Tibial nerve (tissue), 4 donors: ENCODE measurements at regions not wholly inside any gene's neighbourhood (a gene's known extent, or its start where the extent isn't known, plus 50 kb on each side); places are given as distances from the start of the nearest gene placed in this dataset.

Source experiments
- EP300 ChIP-seq, 2 donors: sonication (generic); formaldehyde crosslinking; IDR thresholded peaks; one replicate each; pipeline ENCODE4 v1.6.1; 2017; ENCODE audit warnings: antibody characterized with exemption in 2 of 2, mild to moderate bottlenecking in 1 of 2
- POLR2A ChIP-seq, 2 donors: fragments of 450-650 bp; IDR thresholded peaks; one replicate each; pipeline ENCODE4 v1.6.1; 2017; ENCODE audit warnings: antibody characterized with exemption in 2 of 2, mild to moderate bottlenecking in 2 of 2, moderate library complexity in 2 of 2
- TF ChIP-seq, protein P1 (sequence below), 5 experiments: fragments of 200-600 bp in 3 of 5; fragments of 450-650 bp in 2 of 5; sonication (generic) in 3 of 5; IDR thresholded peaks; one replicate each; pipeline ENCODE4 v1.5.1; 2016 to 2019; ENCODE audit warnings: antibody characterized with exemption in 5 of 5, mild to moderate bottlenecking in 3 of 5, moderate library complexity in 2 of 5

DNA sequence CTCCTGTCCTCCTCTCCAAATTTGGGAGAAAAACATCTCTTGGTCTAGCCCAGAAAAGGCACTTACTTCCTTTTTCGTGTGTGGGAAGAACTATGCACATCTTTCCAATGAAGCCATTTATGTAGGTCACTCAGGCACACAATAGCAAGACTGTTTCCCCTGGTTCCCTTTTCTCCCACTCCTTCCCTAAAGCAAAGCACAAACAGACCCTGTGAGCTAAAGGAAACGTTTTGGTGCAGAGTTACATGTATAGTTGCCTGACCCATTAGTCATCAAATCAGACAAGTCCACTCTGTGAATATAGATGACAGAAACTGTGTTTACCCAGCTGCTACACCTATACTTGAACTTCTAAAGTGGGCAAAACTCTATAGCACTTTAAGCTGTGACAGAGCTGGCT, 474.6 kb downstream of the COL12A1 start:
- TF ChIP-seq, protein P1, sequence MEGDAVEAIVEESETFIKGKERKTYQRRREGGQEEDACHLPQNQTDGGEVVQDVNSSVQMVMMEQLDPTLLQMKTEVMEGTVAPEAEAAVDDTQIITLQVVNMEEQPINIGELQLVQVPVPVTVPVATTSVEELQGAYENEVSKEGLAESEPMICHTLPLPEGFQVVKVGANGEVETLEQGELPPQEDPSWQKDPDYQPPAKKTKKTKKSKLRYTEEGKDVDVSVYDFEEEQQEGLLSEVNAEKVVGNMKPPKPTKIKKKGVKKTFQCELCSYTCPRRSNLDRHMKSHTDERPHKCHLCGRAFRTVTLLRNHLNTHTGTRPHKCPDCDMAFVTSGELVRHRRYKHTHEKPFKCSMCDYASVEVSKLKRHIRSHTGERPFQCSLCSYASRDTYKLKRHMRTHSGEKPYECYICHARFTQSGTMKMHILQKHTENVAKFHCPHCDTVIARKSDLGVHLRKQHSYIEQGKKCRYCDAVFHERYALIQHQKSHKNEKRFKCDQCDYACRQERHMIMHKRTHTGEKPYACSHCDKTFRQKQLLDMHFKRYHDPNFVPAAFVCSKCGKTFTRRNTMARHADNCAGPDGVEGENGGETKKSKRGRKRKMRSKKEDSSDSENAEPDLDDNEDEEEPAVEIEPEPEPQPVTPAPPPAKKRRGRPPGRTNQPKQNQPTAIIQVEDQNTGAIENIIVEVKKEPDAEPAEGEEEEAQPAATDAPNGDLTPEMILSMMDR (IDR thresholded peaks at IDR 0.05): no peak
- TF ChIP-seq POLR2A (IDR thresholded peaks at IDR 0.05) (no peak), EP300 (IDR thresholded peaks at IDR 0.05) (no peak)
